HL-60 (cell line): ENCODE measurements at regions not wholly inside any gene's neighbourhood (a gene's known extent, or its start where the extent isn't known, plus 50 kb on each side); places are given as distances from the start of the nearest gene placed in this dataset.
A peak's percentile ranks its signal among the peaks of the same experiment; 100 is the strongest.
"Not testable (repeated sequence)": the region's sequence is repeated elsewhere in the genome, so short reads cannot be mapped to it uniquely, and the experiment has no call there.

Experiments used
- DNase-seq, 2 experiments: peaks; one replicate each; pipeline ENCODE4 v3.0.0-alpha.2; 2010 to 2020; ENCODE audit warnings: low read depth in 1 of 2, low spot score in 1 of 2
- H3K27ac ChIP-seq: fragments of 250-450 bp; sonication (Bioruptor Pico); replicated peaks from 2 replicates; pipeline ENCODE4 v1.5.1; 2020; ENCODE audit warnings: mild to moderate bottlenecking, moderate library complexity
- H3K27me3 ChIP-seq: fragments of 250-450 bp; sonication (Bioruptor Pico); 2 replicates; pipeline ENCODE4 v1.5.1; 2021; ENCODE audit warnings: mild to moderate bottlenecking, moderate library complexity; ENCODE audit not compliant: insufficient read depth, poor library complexity, severe bottlenecking
- H3K4me3 ChIP-seq: replicated peaks from 2 replicates; pipeline ENCODE4 v1.5.1; 2011; ENCODE audit warnings: mild to moderate bottlenecking, control low read depth, low read length; ENCODE audit not compliant: insufficient read depth
- CTCF ChIP-seq: IDR thresholded peaks from one replicate; pipeline ENCODE4 v1.5.1; 2011; ENCODE audit warnings: low read length, control low read depth, inconsistent platforms; ENCODE audit not compliant: insufficient read depth
- GABPA ChIP-seq: IDR thresholded peaks from 2 replicates; pipeline ENCODE4 v1.6.1; 2012; ENCODE audit warnings: low read depth
- POLR2AphosphoS5 ChIP-seq: IDR thresholded peaks from 2 replicates; pipeline ENCODE4 v1.6.1; 2012; ENCODE audit warnings: low read depth
- REST ChIP-seq: IDR thresholded peaks from 2 replicates; pipeline ENCODE4 v1.6.1; 2012; ENCODE audit warnings: low read depth; ENCODE audit not compliant: insufficient replicate concordance
- SPI1 ChIP-seq: IDR thresholded peaks from 2 replicates; pipeline ENCODE4 v1.6.1; 2012; ENCODE audit warnings: low read depth, mild to moderate bottlenecking, borderline replicate concordance

- H3K4me3 ChIP-seq, H3K27ac ChIP-seq, H3K27me3 ChIP-seq, DNase-seq: not testable (repeated sequence)
These were observed 88.7 kb downstream of the TBR1 start for GRCh38 chr2:161504628-161505289.

- not testable (repeated sequence) for DNase-seq, H3K4me3 ChIP-seq, H3K27me3 ChIP-seq, H3K27ac ChIP-seq
These were observed 89.4 kb downstream of the TBR1 start for GRCh38 chr2:161505466-161505865.

- H3K27me3 ChIP-seq, H3K4me3 ChIP-seq, DNase-seq: not testable (repeated sequence)
These were observed 97.4 kb downstream of the TBR1 start for GRCh38 chr2:161513295-161514032.

GRCh38 chr2:161522796-161523195 is 101.4 kb upstream of the SLC4A10 start:
- TF ChIP-seq CTCF (no peak), POLR2AphosphoS5 (no peak), SPI1 (no peak), REST (no peak), GABPA (no peak)
- no peak overlapping the region for H3K27ac ChIP-seq
- no peak overlapping the region for H3K4me3 ChIP-seq
- DNase-seq: no peak
- H3K27me3 ChIP-seq: no peaks in the 10 kb centered on the region

More at GRCh38 chr2:161513295-161514032, 97.4 kb downstream of the TBR1 start:
- H3K27ac ChIP-seq: not testable (repeated sequence)

- no peaks in the 10 kb centered on the region for H3K27me3 ChIP-seq
- TF ChIP-seq SPI1: no peak
- TF ChIP-seq GABPA: no peak
- no peak for TF ChIP-seq CTCF
- no peak for TF ChIP-seq POLR2AphosphoS5
- TF ChIP-seq REST: peak; percentile 65
- H3K4me3 ChIP-seq: no peak overlapping the region
- H3K27ac ChIP-seq: no peak overlapping the region
- no peak for DNase-seq
These were observed 91.0 kb upstream of the SLC4A10 start for GRCh38 chr2:161533218-161533617.
